HK-2 (cell line): ENCODE measurements at regions not wholly inside any gene's neighbourhood (a gene's known extent, or its start where the extent isn't known, plus 50 kb on each side); places are given as distances from the start of the nearest gene placed in this dataset.
"Not testable (repeated sequence)": the region's sequence is repeated elsewhere in the genome, so short reads cannot be mapped to it uniquely, and the experiment has no call there.

ENCODE experiments used
- DNase-seq: peaks from one replicate; pipeline ENCODE4 v3.0.0-alpha.2; 2018; ENCODE audit not compliant: unreplicated experiment

DNA sequence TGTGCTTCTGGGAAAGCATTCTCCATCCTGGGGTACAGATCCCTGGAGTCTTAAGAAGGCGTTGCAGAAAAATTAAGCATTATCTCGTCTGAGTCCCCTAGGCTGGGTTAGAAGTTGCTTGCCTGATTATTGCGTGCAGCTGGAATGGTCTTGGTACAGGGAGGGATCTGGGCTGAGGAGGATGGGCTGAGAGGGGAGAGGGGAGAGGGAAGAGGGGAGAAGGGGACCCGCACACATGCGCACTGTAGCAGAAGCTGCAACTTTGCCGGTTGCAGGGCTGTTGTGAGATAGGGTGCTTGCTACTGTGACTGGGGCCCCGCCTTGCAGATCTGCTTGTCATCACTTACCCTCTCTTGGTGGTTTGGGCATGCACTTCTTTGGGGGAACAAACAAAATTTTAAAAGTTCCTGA lies 316.8 kb downstream of the DLEU7 start:
- no peak for DNase-seq

DNA sequence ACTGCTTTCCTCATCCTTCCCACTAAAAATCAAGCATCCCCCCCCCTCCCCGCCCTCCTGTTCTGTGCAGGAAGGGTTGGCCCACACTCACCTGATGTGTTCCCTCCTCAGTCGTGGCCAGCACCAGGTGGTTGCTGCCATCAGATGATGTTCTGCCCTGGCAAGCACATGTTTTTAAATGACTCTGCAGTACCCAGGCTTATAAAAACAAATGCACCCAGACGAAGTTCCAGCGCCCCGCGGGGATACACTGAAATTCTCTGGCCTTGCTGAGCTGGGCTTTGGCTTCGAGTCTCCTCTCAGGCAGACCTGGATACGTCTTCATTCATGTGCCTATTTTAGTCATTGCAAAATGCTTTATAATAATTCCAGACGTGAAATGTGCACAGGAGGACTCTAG lies 316.3 kb downstream of the DLEU7 start:
- no peak for DNase-seq

DNA sequence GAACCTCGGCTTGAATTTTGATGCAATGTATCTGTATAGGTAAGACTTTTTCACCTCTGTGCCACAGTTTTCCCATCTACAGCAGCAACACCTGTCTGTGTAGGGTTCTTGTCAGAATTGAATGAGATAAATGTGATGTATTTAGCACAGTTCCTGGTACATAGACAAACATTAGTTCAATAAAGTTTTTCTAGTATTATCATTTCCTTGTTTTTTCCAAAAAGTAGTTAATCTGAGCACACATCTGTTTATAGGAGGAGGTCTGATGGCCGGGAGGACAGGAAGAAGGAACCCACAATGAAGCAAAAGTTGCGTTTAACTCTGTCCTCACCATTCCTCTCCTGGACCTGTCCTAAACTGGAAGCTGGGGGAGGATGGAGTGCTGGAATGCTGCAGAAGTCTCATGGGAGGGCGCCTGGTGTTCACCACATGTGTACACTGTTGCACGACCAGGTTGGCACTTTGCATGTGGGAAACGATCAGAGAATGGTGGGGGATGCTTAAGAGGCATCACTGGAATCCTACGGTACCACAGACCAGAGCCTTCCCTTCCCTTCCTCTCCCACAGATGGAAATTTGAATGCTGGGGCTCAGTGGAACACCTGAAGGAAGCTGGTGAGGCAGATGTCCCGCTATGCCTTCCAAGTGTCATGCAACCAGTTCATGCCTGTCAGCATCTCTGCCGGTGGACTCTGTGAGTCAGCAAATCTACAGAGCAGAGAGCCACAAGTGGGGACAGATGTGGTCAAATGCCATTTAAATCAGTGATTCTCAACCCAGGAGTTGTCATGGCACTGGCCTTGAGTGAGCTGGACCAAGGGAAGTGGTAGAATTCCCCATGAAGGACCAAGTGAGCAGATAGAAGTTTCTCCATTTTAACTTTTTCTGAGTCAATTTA lies 315.6 kb downstream of the DLEU7 start:
- DNase-seq = no peak

DNA sequence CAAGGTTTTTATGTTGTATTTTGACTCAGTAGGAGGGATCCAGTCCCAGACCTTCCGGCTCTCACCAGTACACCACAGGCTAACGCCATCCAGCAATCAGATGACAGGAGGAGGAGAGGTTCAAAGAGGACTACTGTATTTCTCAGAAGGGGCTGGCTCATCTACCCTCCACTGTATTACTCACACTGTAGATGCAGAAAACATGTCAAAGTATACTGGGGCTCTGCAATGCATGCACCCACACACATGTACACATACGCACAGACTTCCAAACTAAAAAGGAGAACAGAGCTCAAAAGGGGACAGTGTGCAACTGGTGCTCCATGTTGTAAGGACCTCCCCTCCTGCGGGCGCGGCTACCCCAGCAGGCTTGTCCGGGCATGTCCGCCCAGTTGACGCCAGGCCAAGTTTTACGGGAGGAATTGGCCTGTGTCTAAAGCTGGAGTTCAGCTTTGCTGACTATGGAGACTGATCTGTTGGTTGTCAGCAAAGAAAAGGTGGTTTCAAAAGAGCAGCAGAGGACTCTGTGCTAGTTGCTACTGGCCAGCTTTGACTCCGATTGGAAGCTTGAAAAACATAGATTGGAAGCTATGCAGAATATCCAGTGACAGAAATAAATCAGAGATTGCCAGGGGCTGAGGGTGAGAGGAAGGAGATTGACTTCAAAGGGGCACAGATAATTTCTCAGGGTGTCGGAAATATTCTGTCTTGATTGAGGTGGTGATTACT lies 314.2 kb downstream of the DLEU7 start:
- DNase-seq = no peak

DNA sequence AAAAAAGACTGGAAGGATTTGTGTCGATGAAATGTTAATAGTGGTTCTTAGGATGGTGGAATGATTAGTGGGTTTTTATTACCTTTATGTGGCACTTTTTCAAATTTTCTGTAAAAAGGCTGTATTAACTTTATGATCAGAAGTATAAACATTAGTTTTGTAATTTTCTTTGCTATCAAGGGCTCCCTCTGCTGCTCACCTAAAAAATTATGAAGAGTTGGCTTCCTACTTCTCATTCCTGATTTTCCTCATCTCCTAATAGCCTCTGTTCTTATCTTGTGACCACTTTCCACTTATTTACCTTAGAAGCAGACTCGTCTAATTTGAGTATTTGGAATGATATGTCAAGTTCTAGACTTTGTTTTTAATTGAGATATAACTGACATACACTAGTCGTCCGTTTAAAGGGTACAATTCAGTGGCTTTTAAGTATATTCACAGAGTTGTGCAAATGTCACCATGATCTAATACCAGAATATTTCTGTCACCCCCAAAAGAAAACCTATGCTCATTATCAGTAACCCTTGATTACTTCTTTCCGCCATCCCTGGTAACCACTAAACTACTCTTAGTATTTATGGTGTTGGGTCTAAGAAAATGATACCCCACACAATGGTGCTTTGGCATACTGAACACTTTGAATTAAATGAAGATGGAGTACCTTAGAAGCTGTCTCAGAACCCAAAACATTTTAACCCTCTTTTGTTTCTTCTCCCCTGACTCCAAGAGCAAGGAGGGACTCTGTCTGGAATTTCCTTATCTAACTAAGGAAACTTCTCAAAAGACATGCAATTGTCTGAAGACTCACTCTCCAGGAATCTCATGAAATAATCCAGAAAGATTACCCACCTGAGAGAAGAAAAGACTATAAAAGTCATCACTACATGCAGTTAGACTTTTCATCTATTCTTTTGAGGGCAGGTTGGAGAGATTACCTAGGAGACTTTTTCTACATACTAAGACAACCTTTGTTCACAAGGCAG lies 311.3 kb downstream of the DLEU7 start:
- DNase-seq = no peak

DNA sequence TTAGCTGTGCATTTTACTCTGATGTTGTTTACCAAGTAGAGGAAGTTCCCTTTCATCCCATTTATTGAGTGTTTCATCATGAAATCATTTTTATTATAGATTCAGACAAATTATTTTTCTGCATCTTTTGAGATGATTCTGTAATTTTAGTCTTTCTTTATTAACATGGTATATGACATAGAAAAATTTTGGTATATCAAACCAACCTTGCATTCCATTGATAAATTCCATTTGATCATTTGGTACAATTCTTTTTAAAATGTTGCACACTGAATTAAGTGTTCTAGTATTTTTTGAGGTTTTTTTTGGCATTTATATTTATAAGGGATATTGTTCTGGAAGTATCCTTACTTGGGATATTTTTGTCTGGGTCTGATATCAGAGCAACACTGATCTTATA lies 308.4 kb downstream of the DLEU7 start:
- DNase-seq = no peak

DNA sequence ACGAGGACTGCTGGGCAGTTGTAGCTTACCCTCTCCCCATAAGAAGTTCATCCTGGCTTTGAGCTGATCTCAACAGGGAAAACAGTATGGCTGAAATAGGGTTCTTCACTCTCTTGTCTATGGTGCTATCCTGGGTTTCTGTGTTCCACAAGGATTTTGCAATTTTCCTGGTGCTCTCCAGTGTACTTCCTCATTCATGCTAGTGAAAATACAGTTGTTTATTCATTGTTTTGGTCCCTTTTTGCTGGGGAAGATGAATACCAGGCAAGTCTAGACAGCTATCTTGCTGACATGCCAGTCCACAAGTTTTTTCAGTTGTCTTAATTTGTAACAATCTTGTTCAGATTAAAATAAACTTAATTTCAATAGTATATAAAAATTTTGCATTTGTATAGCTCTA lies 306.5 kb downstream of the DLEU7 start:
- DNase-seq = no peak

DNA sequence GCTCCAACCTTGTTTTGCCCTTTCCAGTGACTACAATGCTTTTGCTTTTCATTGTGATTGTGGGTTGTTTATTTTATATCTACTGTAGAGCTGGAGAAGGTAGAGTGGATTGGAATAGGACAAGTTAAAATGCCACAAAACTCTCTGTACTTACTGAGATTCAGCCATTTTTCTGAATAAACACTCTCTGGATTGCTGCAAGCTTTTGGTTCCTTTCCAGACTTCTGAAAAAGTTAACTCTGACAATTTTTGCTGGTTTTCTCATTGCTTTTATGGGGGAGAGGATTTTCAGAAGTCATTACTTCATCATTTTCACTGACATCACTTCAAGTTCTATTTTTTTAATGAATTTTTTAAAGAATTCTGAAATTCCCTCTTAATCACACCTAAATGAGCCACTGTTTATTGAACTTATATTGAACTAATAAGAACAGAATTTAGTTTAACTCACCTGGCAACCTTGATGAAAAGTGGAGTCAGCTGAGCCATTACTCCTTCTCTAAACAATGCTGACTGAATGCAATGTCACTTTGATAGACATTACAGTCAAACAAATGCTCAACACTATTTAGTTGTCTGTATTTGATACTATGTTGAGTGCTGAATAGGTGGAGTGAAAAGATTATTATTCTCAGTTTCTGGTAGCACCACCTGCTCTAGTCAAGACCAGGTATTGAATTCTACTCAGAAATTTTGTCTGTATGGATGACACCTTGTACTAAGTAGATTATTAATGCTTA lies 303.5 kb downstream of the DLEU7 start:
- DNase-seq = no peak

DNA sequence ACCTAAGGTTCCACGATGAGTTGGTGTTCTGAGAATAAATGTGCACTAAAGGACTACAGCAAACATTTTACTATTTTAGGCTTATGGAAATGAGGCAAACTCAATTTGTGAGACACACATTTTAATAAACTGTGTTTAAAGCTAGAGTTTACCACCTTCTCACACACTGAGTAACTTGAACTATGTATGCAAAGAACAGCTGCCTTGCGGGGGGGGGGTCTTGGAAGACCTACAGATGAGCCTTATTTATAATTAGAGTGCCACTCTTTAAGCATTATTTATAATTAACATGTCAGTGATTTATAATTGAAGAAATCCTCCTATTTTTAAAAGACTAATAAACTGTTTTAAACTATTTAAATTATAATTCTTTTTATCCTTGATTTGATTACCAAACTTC lies 300.4 kb downstream of the DLEU7 start:
- DNase-seq = no peak

DNA sequence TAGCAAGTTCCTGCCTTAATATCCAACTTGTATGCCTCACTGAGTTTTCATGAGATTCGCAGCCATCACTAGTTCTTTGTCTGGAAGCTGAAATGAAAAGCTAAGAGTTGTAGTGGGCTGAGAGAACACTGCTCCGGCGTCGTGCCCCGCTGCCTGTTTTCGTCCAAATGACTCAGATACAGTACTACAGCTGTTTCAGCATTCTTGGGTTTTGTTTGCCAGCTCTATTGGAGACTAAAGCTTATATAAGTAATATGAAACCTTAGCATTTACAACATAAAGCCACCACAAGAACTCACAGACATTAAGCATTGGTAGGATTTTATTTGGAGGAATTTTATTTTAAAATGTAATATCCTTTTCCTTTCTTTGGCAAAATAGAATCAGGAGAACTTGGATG lies 299.7 kb downstream of the DLEU7 start:
- no peak for DNase-seq

DNA sequence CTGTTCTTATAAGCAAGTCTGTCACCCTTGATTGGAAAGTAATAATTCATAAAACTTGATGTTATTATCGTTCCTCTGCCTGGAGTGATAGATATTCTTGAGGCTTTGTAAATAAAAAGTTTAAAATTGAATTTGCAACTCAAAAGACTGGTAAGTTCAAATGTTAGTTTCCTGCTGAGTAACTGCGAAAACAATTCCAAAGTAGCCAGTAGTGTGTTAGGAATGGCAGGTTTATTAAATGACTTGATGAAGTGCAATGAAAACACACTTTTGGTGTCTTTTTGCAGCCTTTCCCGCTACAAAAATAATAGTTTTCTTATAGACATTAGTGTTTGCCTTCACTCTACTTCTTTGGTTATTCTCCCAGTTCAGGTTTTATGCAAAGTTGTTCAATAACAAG lies 299.3 kb downstream of the DLEU7 start:
- DNase-seq = no peak

DNA sequence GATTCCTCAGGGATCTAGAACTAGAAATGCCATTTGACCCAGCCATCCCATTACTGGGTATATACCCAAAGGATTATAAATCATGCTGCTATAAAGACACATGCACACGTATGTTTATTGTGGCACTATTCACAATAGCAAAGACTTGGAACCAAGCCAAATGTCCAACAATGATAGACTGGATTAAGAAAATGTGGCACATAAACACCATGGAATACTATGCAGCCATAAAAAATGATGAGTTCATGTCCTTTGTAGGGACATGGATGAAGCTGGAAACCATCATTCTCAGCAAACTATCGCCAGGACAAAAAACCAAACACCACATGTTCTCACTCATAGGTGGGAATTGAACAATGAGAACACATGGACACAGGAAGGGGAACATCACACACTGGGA lies 296.3 kb downstream of the DLEU7 start:
- not testable (repeated sequence) for DNase-seq

DNA sequence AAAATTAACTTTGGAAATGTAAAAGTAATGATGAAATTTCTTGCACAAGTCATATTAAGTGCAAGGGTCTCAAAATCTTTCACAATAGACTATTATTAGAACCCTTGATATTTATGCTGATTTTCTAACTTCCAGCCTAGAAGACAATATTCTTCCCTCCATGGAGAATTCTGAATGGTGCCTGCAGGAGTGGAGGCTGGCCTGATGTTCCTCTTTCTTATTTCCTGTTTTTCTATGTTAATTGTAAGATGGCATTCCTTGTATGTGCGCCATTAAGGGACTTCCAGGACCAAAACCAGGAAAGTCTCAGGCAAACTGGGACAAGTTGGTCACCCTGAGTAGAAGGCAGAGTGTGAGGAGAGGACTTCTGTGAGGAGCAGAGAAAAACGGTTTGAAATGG lies 294.9 kb downstream of the DLEU7 start:
- no peak for DNase-seq

DNA sequence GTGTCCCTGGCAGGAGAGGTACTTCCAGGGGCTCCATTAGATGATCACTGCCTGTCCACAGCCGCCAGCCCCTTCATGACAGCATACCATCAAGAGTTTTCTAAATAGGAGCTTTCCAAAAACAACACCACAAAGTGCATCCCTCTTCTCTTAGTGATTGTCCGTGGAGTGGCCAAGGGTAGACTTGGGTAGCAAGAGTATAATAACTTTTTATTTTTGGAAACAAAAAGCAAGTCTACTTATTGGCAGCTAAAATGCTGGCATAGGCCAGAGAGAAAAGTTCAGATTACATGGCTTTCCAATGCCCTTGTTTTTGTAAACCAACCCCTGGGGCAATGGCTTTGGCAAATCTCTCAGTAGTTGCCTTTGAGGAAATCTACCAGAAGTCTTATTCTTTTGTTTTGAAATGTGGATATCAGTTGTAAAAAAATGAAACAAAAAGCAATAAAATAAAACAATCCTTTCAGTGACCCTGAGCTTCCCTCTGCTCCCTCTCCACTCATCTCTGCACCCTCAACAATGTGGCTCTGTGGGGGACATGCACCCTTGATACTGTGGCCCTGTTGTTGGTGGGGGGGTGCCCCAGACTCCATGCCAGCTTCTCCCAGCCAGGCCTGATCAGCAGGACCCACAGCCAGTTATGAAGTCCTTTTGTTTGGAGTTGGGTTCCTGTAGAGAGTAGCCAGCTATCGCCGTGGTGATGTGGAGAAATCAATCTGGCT lies 294.1 kb downstream of the DLEU7 start:
- DNase-seq = no peak

DNA sequence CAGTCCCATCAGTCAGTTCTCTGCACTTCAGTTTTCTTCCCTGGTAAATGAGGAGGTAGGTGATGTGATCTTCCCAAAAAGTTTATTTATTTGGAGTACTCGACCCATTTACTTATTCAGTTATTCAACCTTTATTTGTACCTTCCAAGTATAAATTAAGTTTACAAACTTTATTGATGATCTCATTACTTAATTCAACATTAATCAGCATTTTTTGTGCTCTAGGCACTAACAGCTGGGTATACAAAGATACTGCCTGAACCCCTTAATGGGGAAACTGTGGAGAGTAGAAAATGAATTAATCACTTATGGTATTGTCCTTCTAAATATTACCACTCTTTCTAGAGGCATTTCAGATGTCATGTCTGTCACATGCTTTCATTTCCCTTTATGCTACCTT lies 293.3 kb downstream of the DLEU7 start:
- no peak for DNase-seq

DNA sequence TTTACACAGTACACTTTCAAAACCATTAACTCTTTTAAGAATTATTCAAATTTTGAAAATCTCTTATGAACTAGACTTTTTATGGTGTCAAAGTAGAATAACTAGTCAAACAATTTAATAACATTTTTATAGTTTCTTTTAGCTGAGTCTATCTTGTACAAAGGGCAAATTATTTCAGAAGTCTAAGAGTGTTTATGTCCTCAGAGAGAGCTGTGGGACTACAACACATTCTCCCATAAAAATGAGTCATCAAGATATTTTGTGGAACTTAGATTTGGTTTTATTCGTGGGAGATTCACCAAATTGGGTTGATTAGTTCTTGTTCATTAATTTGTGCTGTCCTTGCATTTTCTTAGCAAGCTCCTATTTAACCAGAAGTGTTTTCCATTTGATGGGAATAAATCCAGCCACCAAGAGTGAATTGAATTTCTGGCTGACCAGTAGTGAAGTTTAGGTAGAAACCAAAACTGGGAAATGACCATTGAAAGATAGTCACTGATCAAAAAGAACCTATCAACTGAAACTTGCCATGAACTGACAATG lies 291.0 kb downstream of the DLEU7 start:
- DNase-seq = no peak

DNA sequence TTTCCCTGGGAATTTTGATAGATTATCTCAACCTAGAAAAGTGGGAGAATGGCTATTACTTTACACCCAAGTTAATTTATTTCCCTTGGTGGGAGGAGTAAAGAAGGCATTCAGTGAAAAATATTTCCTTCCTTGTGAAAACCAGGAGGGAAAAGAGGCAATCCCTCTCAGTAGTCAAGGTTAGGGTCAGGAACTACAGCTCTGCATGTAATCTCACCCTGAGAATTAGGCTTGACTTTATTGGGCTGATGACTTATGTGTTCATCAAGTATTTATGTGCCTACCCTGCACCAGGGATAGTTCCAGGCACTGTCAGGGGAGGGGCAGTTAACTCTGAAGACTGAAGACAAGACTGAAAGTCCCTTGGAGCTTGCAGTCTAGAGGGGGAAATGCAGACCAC lies 281.8 kb downstream of the DLEU7 start:
- no peak for DNase-seq

DNA sequence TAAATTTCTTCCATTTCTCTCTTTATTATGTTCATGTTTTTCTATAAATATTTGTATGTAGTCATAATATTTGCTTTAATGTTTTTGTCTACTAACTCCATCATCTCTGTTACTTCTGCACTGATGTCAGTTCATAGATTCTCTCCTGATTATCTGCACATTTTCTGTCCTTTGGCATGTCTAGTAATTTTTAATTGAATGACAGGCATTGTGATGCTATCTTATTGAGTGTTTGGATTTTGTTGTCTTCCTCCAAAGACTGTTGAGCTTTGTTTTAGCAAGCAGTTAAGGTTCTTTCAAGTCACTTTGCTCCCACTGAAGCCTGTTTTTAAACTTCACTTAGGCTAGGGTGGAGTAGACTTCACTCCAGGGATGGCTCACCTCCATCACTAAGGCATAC lies 276.8 kb downstream of the DLEU7 start:
- no peak for DNase-seq

DNA sequence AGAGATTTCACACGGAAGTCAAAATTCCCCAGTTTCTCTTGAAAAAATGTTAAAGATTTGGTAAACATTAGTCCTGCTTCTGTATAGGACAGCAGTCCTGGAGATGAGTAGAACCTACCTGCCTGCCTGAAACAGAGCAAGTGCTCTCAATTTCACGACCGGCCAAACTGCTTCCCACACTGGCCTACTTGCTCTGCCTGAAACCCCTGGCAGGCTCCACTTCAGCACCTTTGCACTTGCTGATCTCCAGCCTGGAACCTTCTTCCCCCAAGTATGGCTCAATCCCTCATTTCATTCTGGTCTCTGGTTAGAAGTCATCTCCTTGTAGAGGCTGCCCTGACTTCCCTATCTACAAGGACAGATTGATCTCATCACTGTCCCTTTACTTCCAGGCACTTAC lies 271.4 kb downstream of the DLEU7 start:
- no peak for DNase-seq

DNA sequence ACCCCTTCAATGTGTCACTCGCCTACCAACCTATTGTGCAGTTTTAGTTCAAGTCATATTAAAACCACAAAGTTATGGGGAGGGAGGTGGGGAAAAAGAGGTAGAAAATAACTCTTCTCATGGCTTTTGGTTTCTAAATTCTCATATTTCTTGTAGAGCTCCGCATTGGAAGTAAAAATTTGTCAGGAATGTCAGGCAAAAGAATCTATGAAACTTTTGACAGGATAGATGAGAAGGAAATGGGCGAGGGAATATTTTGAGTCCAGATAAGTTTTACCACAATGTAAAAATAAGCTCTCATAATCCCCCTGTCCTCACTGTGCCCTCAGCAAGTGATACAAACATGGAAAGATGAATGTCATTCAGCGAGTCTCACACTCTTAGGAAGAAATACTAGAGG lies 270.4 kb downstream of the DLEU7 start:
- no peak for DNase-seq
